Inflammatory macrophage treated with lipopolysaccharide for 4 hours (primary cell): ENCODE measurements at regions not wholly inside any gene's neighbourhood (a gene's known extent, or its start where the extent isn't known, plus 50 kb on each side); places are given as distances from the start of the nearest gene placed in this dataset.

Experiments used
- DNase-seq: peaks from one replicate; pipeline ENCODE4 v3.0.0-alpha.2; 2020

GRCh38 chr2:235312571-235312970 is 181.3 kb upstream of the AGAP1 start:
- no peak for DNase-seq

- no peak for DNase-seq
These were observed 179.4 kb upstream of the AGAP1 start for GRCh38 chr2:235314371-235314930.

GRCh38 chr2:235319095-235319494 is 174.7 kb upstream of the AGAP1 start:
- no peak for DNase-seq

- no peak for DNase-seq
These were observed 173.5 kb upstream of the AGAP1 start for GRCh38 chr2:235320326-235320725.

- DNase-seq: no peak
These were observed 169.5 kb upstream of the AGAP1 start for GRCh38 chr2:235324324-235324723.

- no peak for DNase-seq
These were observed 168.7 kb upstream of the AGAP1 start for GRCh38 chr2:235325151-235325550.

GRCh38 chr2:235328991-235329390 is 164.9 kb upstream of the AGAP1 start:
- DNase-seq: no peak

- no peak for DNase-seq
These were observed 162.9 kb upstream of the AGAP1 start for GRCh38 chr2:235330775-235331451.

- no peak for DNase-seq
These were observed 161.5 kb upstream of the AGAP1 start for GRCh38 chr2:235332240-235332890.

- DNase-seq: no peak
These were observed 160.8 kb upstream of the AGAP1 start for GRCh38 chr2:235333076-235333475.

- DNase-seq: no peak
These were observed 159.7 kb upstream of the AGAP1 start for GRCh38 chr2:235334179-235334578.

- no peak for DNase-seq
These were observed 150.6 kb upstream of the AGAP1 start for GRCh38 chr2:235343156-235343774.

GRCh38 chr2:235343869-235344268 is 150.0 kb upstream of the AGAP1 start:
- DNase-seq: no peak

GRCh38 chr2:235345745-235346144 is 148.1 kb upstream of the AGAP1 start:
- no peak for DNase-seq

- no peak for DNase-seq
These were observed 146.2 kb upstream of the AGAP1 start for GRCh38 chr2:235347691-235348090.

- DNase-seq: no peak
These were observed 145.5 kb upstream of the AGAP1 start for GRCh38 chr2:235348329-235348728.

GRCh38 chr2:235350234-235350633 is 143.6 kb upstream of the AGAP1 start:
- no peak for DNase-seq

- DNase-seq: no peak
These were observed 141.3 kb upstream of the AGAP1 start for GRCh38 chr2:235352541-235352940.

GRCh38 chr2:235357881-235358280 is 136.0 kb upstream of the AGAP1 start:
- DNase-seq: no peak

GRCh38 chr2:235358981-235359471 is 134.8 kb upstream of the AGAP1 start:
- no peak for DNase-seq

GRCh38 chr2:235360446-235360845 is 133.4 kb upstream of the AGAP1 start:
- DNase-seq: no peak

GRCh38 chr2:235365743-235366142 is 128.1 kb upstream of the AGAP1 start:
- no peak for DNase-seq

- DNase-seq: no peak
These were observed 127.5 kb upstream of the AGAP1 start for GRCh38 chr2:235366390-235366789.

- no peak for DNase-seq
These were observed 127.0 kb upstream of the AGAP1 start for GRCh38 chr2:235366807-235367206.
